ENCODE measurements at regions not wholly inside any gene's neighbourhood (a gene's known extent, or its start where the extent isn't known, plus 50 kb on each side); places are given as distances from the start of the nearest gene placed in this dataset.

- H3K4me3 ChIP-seq (replicated peaks in 1 of 2; ENCODE audit: low read depth in 1 of 2, low read length in 2 of 2), result no peak overlapping the region
- H3K79me2 ChIP-seq (ENCODE audit: insufficient read depth, low read length), result no peaks in the 10 kb centered on the region
- ATAC-seq (no peak), DNase-seq (ENCODE audit: low read depth, low spot score) (no peak)
- H3K4me2 ChIP-seq (ENCODE audit: low read length), result no peak overlapping the region
- POLR2A ChIA-PET, result no interaction called here
- RAD21 ChIA-PET (ENCODE audit: low non-redundant PET in 1 of 2, low total read pairs in 2 of 2, uncharacterized antibody in 2 of 2, unreplicated experiment in 2 of 2), result no interaction called here
- BruUV-seq (replicated peaks), result no TSS peak
- no peak overlapping the region for H3K9ac ChIP-seq (ENCODE audit: low read length)
- H3K9me2 ChIP-seq (ENCODE audit: insufficient read depth), result no peaks in the 10 kb centered on the region
- no peak for TF ChIP-seq CBX3 (IDR thresholded peaks at IDR 0.05; ENCODE audit: low read depth)
- no peak for TF ChIP-seq POLR2AphosphoS5 (IDR thresholded peaks at IDR 0.05; ENCODE audit: low read depth, low read length)
- no peak for TF ChIP-seq JUND (IDR thresholded peaks at IDR 0.05)
- intact Hi-C loops (cut with micrococcal nuclease), result loop anchor here (5.0 kb wide), 1 partner anchor 431 kb away; no protein-coding TSS in a partner anchor
- H3K27ac ChIP-seq (ENCODE audit: low read depth, low read length), result no peak overlapping the region
- H3K27me3 ChIP-seq (ENCODE audit: insufficient read depth, low read length), result no peaks in the 10 kb centered on the region
- H4K20me1 ChIP-seq (ENCODE audit: insufficient read depth), result no peaks in the 10 kb centered on the region
- CTCF ChIA-PET, result interaction anchor here (0.7 kb wide), 1 partner anchor 207 kb away, joined by 3 read pairs; no protein-coding TSS in a partner anchor
- no peaks in the 10 kb centered on the region for H3K9me3 ChIP-seq (ENCODE audit: control insufficient read depth in 1 of 2, insufficient read depth in 1 of 2, low read depth in 1 of 2, low read length in 2 of 2)
- H2AFZ ChIP-seq (ENCODE audit: low read depth, low read length, poor library complexity, severe bottlenecking), result no peak overlapping the region
- H3K4me1 ChIP-seq (ENCODE audit: control insufficient read depth in 1 of 2, insufficient read depth in 2 of 2, low read length in 2 of 2), result no peaks in the 10 kb centered on the region
- no peaks in the 10 kb centered on the region for H3K36me3 ChIP-seq (ENCODE audit: control insufficient read depth in 1 of 2, insufficient read depth in 2 of 2, low read length in 2 of 2)
Observed at GRCh38 chr5:79876456-79876855, 114.6 kb downstream of the MTX3 start.

GRCh38 chr5:79875230-79875629 is 115.8 kb downstream of the MTX3 start:
- H3K27ac ChIP-seq (ENCODE audit: low read depth, low read length), result no peak overlapping the region
- H3K9ac ChIP-seq (ENCODE audit: low read length), result no peak overlapping the region
- no peaks in the 10 kb centered on the region for H3K27me3 ChIP-seq (ENCODE audit: insufficient read depth, low read length)
- H3K9me2 ChIP-seq (ENCODE audit: insufficient read depth), result no peaks in the 10 kb centered on the region
- ATAC-seq, result no peak
- no peak overlapping the region for H3K4me3 ChIP-seq (replicated peaks in 1 of 2; ENCODE audit: low read depth in 1 of 2, low read length in 2 of 2)
- H4K20me1 ChIP-seq (ENCODE audit: insufficient read depth), result no peaks in the 10 kb centered on the region
- no peak for TF ChIP-seq TCF7L2 (IDR thresholded peaks at IDR 0.05; ENCODE audit: borderline replicate concordance, extremely low read depth, insufficient read depth, insufficient read length)
- ChIA-PET POLR2A (no interaction called here), RAD21 (ENCODE audit: low non-redundant PET in 1 of 2, low total read pairs in 2 of 2, uncharacterized antibody in 2 of 2, unreplicated experiment in 2 of 2) (no interaction called here), CTCF (interaction anchor here (1.2 kb wide), 1 partner anchor 208 kb away, joined by 3 read pairs; no protein-coding TSS in a partner anchor)
- DNase-seq (ENCODE audit: low read depth, low spot score), result no peak
- no peaks in the 10 kb centered on the region for H3K9me3 ChIP-seq (ENCODE audit: control insufficient read depth in 1 of 2, insufficient read depth in 1 of 2, low read depth in 1 of 2, low read length in 2 of 2)
- no TSS peak for BruUV-seq (replicated peaks)
- intact Hi-C loops (cut with micrococcal nuclease), result loop anchor here (5.0 kb wide), 1 partner anchor 432 kb away; no protein-coding TSS in a partner anchor
- no peaks in the 10 kb centered on the region for H3K36me3 ChIP-seq (ENCODE audit: control insufficient read depth in 1 of 2, insufficient read depth in 2 of 2, low read length in 2 of 2)
- no peaks in the 10 kb centered on the region for H3K4me1 ChIP-seq (ENCODE audit: control insufficient read depth in 1 of 2, insufficient read depth in 2 of 2, low read length in 2 of 2)
- no peak overlapping the region for H3K4me2 ChIP-seq (ENCODE audit: low read length)
- no peak overlapping the region for H2AFZ ChIP-seq (ENCODE audit: low read depth, low read length, poor library complexity, severe bottlenecking)
- no peaks in the 10 kb centered on the region for H3K79me2 ChIP-seq (ENCODE audit: insufficient read depth, low read length)
